DMS 273 (cell line): ENCODE measurements at regions not wholly inside any gene's neighbourhood (a gene's known extent, or its start where the extent isn't known, plus 50 kb on each side); places are given as distances from the start of the nearest gene placed in this dataset.
"Not testable (repeated sequence)": the region's sequence is repeated elsewhere in the genome, so short reads cannot be mapped to it uniquely, and the experiment has no call there.

Experiments used
- DNase-seq: peaks from one replicate; lab custom pipeline; 2025; ENCODE audit not compliant: unreplicated experiment; lab: John Stamatoyannopoulos, UW

DNA sequence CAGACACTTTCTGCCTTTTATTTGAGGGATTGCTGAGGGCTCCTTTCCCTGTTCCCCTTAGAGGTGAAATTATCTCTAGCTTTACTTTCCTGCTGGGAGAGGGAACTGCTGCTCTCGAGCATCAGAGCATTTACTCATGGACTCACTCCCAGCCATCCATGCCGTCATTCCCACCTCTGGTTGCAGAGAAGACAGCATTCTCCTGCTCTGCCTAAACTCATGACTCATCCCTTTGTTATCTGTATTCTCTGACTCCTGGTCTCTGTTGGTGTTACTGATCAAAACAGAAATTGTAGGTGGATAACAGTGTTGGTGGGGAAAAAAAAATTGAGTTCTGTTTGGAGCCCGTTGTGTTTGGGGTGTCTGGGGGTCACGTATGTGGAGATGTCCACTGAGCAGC is 159.3 kb downstream of the TTC8 start:
- peak; percentile 16 for DNase-seq

- peak; percentile 98 for DNase-seq
These were observed 161.2 kb downstream of the TTC8 start for GRCh38 chr14:88985654-88986053.

- peak; percentile 92 for DNase-seq
These were observed 161.8 kb downstream of the TTC8 start for GRCh38 chr14:88986146-88986841.

DNA sequence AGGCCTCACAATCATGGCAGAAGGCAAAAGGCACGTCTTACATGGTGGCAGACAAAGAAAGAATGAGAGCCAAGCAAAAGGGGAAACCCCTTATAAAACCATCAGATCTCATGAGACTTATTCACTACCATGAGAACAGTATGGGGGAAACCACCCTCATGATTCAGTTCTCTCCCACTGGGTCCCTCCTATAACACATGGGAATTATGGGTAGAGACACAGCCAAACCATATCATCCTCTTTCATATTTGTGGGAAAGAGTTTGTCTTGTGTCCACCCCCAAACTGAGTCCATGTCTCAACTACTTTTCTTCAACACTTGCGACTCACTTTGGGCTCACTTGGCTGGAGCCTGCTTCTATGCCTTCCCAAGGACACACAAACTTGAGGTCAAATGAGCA is 162.5 kb downstream of the TTC8 start:
- DNase-seq, result not testable (repeated sequence)

DNA sequence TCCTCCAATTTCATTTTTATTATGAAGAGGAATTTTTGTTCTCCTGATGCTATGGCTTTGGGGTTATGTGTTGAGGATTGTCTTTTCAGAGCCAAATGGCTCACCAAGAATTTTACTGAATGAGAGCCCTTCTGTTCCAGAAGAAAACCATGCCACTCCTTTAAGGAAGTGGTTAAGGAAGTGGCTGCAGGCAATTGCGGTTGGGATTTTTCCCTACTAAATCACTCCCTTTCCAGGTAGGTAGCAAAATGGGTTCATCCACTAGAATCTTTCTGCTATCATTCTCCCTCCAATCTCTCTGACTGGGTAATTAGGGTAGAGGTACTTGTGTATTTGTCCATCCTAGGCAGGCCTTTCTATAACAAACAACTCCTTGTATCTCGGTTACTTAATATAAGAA is 163.1 kb downstream of the TTC8 start:
- no peak for DNase-seq

DNA sequence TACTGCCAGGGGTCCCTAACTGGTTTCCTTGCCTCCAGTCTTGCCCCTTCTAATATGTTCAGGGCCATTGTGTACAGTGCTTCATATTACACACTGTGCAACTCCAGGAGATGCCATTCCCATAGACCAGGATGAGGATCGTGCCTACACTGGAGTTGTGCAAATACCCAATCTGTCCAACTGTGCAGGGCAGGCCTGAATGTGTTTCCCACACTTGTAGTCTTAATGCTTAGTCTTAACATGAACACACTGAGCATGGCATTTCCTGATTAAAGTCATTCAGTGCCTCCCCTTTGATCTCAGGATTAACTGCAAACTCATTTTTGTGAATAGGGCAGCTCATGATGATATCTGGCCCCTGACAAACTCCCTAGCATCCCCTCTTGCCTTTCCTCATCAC is 165.5 kb downstream of the TTC8 start:
- DNase-seq, result no peak

- DNase-seq, result no peak
These were observed 166.4 kb downstream of the TTC8 start for GRCh38 chr14:88990856-88991255.

DNA sequence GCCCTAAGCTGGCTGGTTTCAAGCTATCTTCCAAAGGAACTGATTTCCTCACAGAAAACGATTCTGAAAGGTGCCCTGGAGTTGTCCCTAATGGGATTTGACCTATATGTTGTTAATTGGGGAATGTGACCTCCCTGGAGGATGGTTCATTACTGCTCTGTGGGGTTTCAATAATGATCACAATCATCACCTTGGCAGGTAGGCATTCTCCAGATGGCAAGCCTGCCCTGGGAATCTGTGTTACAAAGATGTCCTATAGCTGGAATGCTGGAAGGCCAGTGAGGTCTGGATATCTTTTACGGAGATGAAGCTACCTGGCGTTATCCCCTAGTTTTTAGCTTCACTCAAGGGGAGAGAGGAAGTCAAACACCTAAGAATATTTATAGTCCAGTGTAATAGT is 167.6 kb downstream of the TTC8 start:
- no peak for DNase-seq

DNA sequence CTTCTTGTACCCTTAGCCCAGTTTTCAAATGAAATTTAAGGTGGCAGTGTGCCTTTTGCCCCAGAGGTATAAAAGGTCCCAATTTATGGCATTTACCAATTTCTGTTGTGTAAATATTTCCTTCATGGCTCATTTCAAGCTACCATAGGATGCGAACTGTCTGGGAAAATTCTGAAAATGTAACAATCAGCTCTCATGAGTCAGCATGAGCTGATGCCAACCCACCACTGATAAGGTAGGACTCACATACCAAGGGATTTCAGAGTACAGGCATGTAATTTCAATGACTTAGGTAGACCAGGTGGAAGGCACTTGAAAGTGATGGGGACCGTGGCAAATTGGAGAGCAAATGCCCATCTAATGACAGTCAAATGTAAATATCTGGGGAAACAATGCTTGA is 169.5 kb downstream of the TTC8 start:
- no peak for DNase-seq

GRCh38 chr14:88995437-88996198 is 171.2 kb downstream of the TTC8 start:
- DNase-seq, result peak; percentile 28

GRCh38 chr14:88998027-88998426 is 173.6 kb downstream of the TTC8 start:
- DNase-seq, result peak; percentile 10

DNA sequence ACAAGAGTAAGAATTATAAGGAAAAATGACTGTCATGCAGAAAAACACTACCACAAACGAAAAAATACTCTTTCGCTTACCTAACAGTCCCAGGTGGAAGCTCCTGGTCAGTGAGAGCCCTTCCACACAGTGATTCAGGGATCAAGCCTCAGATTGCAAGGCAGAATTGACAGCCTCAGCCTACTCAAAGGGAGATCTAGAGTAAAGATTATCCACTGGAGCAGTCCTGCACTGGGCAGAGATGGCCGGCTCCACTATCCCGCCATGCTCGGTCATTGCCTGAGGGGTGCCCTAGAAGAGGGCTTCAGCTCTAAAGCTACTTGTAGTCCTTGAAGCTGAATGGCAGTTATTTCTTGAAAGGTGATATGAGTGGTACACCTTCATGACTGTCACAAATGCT is 174.7 kb downstream of the TTC8 start:
- no peak for DNase-seq

DNA sequence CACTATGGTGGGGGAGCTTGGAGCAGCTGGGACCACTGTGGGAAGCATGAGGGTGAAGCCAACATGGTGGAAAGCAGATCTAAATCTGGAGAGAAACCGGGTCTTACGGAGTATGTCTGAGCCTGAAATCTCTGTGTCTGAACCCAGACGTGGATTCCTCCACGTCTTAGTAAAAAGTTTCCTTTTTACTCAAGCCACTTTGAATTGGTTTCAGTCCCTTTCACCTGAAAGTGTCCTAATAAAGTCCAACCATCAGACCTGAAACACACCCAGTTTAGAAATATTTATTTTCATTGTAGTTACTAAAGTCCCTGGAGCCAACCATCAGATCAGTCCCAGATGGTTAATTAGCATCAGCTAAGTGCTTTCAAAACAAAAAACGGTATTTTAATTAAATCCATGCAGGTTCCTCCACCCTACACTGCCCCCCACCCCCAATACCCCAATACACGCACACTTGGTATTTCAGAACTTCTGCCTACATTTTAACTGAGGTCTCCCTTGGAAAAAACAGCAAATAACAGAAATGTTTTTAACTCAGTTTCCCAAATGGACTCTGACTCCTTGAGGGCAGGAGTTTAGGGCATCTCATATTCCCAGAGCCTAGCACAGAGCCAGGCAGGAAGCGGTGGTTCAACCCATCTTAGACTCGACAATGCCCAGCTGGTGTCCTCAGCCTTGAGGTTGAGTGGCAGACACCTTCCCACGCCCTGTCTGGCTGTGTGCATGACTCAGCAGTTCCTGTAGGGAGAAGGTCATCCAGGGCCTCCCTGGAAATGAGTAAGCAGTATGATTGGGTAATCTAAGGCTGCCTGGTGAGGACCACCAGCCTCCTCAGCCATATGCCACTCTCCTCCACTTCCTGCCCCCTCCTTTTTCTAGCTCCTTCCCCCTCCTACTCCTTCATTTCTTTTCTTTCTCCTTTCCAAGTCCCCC is 175.8 kb downstream of the TTC8 start:
- peak; percentile 97 for DNase-seq

DNA sequence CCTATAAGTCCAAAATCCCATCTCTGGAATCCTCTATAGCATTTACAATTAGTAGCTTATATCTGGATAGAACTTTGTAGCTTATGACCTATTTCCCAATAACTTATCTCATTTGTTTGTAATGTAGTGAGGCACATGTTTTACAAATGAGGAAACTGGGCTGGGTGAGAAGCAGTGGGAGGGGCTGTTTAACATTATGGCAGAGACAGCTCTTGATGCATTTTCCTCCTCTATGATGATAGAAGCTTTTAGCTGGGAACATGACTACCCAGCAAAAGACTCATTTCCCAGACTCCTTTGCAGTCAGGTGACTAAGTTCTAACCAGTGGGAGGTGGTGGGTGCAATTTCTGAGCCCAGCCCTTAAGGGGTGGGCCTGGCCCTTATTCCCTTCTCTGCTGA is 179.7 kb downstream of the TTC8 start:
- DNase-seq, result no peak

DNA sequence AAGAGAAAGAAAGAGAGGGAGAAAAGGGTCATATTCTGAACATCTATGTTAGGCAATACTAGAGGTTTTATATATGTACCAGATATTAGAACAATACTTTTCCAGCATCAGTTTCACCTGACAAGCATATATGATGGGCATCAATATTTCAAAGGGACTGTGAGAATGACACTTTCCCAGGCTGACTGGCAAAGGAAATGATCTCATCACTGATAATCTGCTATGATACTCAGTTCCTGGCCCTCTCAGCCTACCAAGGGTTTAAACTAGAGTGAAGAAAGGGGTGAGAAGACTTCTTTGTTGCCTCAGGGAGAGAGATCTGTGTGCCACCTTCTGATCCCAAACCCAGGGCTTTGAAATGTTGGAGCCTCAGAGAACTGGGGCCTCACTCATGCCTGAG is 183.5 kb downstream of the TTC8 start:
- DNase-seq, result no peak

DNA sequence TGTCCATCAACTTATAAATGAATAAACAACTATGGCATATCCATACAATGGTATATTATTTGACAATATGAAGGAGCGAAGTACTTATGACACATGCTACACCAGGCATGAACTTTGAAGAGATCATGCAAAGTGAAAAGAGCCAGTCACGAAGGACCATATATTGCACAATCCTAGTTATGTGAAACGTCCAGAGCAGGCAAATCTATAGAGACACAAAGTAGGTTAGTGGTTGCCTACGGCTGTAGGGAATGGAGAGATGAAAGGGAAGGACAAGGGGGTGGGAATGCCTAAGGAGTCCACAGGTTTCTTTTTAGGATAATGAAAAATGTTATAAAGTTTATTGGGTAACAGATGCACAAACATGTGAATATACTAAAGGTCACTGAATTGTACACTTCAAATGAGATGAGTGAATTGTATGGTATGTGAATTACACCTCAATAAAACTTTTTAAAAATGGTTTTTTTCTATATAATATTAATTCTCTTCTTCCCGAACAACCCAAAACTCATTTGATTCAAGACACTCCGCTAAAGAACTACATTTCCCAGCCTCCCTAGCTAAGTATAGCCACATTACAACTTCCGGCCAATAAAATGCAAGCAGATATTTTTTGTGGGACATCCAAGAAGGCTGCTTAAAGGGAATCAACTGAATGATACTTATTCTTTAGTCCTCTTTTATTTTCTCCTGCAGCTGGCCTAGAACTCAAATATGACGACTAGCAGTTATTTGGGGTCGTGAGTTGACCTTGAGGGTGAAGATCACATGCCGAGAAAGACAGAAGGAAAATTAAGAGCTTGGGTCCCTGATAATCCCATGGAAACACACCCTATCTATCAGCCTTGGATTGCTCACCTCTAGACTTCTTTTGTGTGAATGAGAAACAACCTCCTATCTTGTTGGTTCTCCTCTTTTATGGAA is 187.2 kb downstream of the TTC8 start:
- DNase-seq, result peak; percentile 10

- no peak for DNase-seq
These were observed 188.0 kb downstream of the TTC8 start for GRCh38 chr14:89012282-89013097.

DNA sequence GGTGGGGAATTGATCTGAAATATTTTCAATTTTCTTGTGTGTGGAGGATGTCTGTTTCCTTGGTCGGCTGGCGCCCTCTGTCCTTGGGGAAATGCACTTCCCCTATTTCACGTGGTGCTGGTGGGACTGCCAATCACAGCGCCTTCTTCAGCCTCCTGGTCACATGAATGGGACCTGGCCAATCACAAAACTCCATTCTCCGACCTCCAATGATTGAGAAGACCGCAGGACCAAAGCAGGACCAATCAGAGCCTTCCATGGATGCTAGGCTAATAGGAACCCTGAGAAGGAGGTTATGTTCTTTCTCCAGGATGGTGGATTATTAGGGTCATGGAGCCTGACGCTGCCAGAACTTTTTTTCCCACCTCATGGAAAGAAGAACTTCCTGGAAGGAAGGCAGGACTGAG is 188.7 kb downstream of the TTC8 start:
- peak; percentile 59 for DNase-seq

- DNase-seq, result peak; percentile 66
These were observed 189.5 kb downstream of the TTC8 start for GRCh38 chr14:89013698-89014568.
